Ishikawa (cell line): ENCODE measurements at regions not wholly inside any gene's neighbourhood (a gene's known extent, or its start where the extent isn't known, plus 50 kb on each side); places are given as distances from the start of the nearest gene placed in this dataset.

Experiments
- CEBPB ChIP-seq: IDR thresholded peaks from 2 replicates; pipeline ENCODE4 v1.6.1; 2012
- CREB1 ChIP-seq: IDR thresholded peaks from 2 replicates; pipeline ENCODE4 v1.6.1; 2012; ENCODE audit warnings: low read depth
- EP300 ChIP-seq: IDR thresholded peaks from 2 replicates; pipeline ENCODE4 v1.6.1; 2012; ENCODE audit warnings: borderline replicate concordance
- FOXM1 ChIP-seq: IDR thresholded peaks from 2 replicates; pipeline ENCODE4 v1.6.1; 2012; ENCODE audit warnings: low read depth, borderline replicate concordance
- MAX ChIP-seq: IDR thresholded peaks from 2 replicates; pipeline ENCODE4 v1.6.1; 2012
- NFIC ChIP-seq: IDR thresholded peaks from 2 replicates; pipeline ENCODE4 v1.6.1; 2012
- RAD21 ChIP-seq: IDR thresholded peaks from 2 replicates; pipeline ENCODE4 v1.6.1; 2012; ENCODE audit warnings: low read depth
- REST ChIP-seq: IDR thresholded peaks from 2 replicates; pipeline ENCODE4 v1.6.1; 2012; ENCODE audit warnings: low read depth, mild to moderate bottlenecking
- TAF1 ChIP-seq: IDR thresholded peaks from 2 replicates; pipeline ENCODE4 v1.6.1; 2012; ENCODE audit warnings: low read depth, mild to moderate bottlenecking
- TCF12 ChIP-seq: IDR thresholded peaks from 2 replicates; pipeline ENCODE4 v1.6.1; 2012; ENCODE audit warnings: low read depth
- YY1 ChIP-seq: IDR thresholded peaks from 2 replicates; pipeline ENCODE4 v1.6.1; 2012; ENCODE audit warnings: low read depth

GRCh38 chr4:86481440-86481839 is 112.7 kb upstream of the PTPN13 start:
- TF ChIP-seq EP300 (no peak), MAX (no peak), REST (no peak), RAD21 (no peak), YY1 (no peak), TCF12 (no peak), CREB1 (no peak), NFIC (no peak), TAF1 (no peak), FOXM1 (no peak), CEBPB (no peak)
